Coronary artery (tissue), 2 donors: ENCODE measurements at regions not wholly inside any gene's neighbourhood (a gene's known extent, or its start where the extent isn't known, plus 50 kb on each side); places are given as distances from the start of the nearest gene placed in this dataset.

Experiments
- DNase-seq: peaks from one replicate; pipeline ENCODE4 v3.0.0-alpha.2; 2017; ENCODE audit warnings: low spot score
- H3K27ac ChIP-seq, 2 donors: fragments of 200-600 bp; sonication (generic); one replicate each; pipeline ENCODE4 v1.5.1; 2016 to 2019
- H3K4me3 ChIP-seq: fragments of 200-600 bp; sonication (generic); 2 replicates; pipeline ENCODE4 v1.5.1; 2016; ENCODE audit warnings: mild to moderate bottlenecking, moderate library complexity
- TF ChIP-seq, protein P1 (sequence below): fragments of 200-600 bp; sonication (generic); IDR thresholded peaks from one replicate; pipeline ENCODE4 v1.5.1; 2019; ENCODE audit warnings: antibody characterized with exemption

DNA sequence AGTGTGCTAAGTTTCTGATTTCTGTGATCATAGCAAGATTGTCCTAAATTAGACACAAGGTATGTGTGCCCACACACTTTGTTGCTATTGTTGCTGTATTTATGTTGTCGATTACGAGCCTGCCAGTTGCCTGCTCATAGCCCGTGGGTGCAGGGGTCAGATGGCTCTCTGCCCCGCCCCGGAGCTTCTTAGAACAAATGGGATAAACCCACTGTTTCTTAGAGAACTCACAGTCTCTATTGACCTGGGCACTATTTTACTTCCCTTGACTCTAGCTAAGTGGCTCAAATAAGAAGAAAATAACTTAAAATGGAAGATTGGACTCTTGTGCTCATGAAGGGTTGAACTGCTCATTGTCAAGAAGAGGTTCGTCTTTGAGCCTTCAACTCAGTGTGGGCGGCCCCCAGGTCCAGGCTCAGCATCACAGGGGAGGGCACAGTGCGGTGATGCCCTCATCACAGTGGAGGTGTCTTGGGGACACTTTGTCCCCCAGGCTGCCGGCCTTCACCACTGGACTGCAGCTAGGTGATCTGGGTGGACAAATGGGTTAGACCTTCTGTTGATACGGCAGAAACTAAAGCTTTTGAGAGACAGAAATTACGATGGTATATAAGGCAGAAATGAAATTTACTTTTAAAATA lies 155.5 kb downstream of the TENT4A start:
- peak; percentile 21 for DNase-seq
- TF ChIP-seq, protein P1, sequence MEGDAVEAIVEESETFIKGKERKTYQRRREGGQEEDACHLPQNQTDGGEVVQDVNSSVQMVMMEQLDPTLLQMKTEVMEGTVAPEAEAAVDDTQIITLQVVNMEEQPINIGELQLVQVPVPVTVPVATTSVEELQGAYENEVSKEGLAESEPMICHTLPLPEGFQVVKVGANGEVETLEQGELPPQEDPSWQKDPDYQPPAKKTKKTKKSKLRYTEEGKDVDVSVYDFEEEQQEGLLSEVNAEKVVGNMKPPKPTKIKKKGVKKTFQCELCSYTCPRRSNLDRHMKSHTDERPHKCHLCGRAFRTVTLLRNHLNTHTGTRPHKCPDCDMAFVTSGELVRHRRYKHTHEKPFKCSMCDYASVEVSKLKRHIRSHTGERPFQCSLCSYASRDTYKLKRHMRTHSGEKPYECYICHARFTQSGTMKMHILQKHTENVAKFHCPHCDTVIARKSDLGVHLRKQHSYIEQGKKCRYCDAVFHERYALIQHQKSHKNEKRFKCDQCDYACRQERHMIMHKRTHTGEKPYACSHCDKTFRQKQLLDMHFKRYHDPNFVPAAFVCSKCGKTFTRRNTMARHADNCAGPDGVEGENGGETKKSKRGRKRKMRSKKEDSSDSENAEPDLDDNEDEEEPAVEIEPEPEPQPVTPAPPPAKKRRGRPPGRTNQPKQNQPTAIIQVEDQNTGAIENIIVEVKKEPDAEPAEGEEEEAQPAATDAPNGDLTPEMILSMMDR, result no peak
- Histone ChIP-seq H3K27ac (no peak overlapping the region), H3K4me3 (no peak overlapping the region)

DNA sequence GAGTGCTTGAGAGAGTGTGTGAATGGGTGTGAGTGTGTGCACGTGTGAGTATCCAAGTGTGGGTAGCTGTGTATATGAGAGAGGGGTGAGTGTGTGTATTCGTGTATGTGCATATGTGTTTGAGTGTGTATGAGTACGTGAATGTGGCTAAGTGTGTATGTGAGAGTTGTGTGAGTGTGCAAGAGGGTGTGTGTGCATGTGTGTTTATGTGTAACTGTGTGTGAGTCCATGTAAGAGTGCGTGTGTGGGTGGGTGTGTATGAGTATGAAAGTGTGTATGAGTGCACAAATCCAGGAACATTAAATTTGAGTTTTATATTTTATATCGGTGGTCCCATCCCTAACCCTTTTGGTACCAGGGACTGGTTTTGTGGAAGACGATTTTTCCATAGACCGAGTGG lies 156.4 kb downstream of the TENT4A start:
- Histone ChIP-seq H3K27ac (no peak overlapping the region), H3K4me3 (no peak overlapping the region)
- TF ChIP-seq, protein P1, result no peak
- DNase-seq, result no peak

DNA sequence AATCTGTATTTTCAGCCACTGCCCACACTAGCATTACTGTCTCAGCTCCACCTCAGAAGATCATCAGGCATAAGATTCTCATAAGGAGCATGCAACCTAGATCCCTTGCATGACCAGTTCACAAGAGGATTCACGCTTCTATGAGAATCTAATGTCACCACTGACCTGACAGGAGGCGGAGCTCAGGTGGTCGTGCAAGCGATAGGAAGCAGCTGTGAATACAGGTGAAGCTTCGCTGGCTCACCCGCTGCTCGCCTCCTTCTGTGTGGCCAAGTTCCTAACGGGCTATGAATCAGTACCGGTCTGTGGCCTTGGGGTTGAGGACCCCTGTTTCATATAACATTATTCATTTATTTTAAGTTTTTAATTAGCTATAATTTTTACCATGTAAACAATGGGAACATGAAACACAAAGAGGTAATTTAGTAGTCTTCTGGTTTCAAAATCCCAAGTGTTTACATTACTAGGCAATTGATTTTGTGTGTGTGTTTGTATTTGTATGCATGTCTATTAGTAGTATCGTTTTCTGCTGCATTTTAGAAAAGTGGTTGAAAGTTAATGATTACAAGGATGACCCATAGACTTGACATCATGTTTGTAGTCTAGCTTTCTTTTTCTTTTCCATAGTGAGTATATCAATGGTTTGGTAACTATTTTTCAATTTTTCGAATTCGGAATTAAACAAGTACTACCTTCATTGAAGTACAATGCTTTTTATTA lies 159.4 kb downstream of the TENT4A start:
- H3K4me3 ChIP-seq, result no peak overlapping the region
- no peak overlapping the region for H3K27ac ChIP-seq
- TF ChIP-seq, protein P1, result no peak
- peak; percentile 19 for DNase-seq

DNA sequence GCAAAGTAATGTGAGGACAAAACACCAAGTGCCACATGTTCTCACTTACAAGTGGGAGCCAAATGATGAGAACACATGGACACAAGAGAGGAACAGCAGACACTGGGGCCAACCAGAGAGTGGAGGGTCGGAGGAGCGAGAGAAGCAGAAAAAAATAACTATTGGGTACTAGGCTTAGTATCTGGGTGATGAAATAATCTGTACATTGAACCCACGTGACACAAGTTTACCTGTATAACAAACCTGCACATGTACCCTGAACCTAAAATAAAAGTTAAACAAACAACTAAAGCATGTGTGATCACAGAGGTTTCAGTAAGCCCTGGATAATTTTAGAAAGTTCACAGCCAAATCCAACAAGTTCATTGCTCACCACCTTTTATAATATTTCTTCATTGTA lies 160.1 kb downstream of the TENT4A start:
- Histone ChIP-seq H3K4me3 (no peak overlapping the region), H3K27ac (no peak overlapping the region)
- TF ChIP-seq, protein P1, result no peak
- DNase-seq, result peak; percentile 4

DNA sequence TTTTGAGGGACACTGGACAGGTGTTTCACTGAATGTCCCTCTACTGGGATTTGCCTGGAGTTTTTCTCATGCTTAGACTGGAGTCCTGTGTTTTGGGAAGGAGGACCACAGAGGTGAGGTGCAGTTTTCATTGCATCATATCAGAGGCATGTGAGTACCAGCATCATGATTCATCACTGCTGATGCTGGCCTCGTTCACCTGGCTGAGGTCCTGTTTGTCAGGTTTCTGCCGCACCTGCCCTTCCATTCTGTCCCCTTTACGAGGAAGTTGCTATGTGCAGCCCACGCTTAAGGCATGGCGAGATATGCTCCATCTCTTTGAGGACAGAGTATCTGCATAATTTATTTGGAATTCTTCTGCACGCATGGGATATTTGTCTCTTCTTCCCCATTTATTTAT lies 162.1 kb downstream of the TENT4A start:
- no peak overlapping the region for H3K4me3 ChIP-seq
- no peak for DNase-seq
- no peak overlapping the region for H3K27ac ChIP-seq
- TF ChIP-seq, protein P1, result no peak

DNA sequence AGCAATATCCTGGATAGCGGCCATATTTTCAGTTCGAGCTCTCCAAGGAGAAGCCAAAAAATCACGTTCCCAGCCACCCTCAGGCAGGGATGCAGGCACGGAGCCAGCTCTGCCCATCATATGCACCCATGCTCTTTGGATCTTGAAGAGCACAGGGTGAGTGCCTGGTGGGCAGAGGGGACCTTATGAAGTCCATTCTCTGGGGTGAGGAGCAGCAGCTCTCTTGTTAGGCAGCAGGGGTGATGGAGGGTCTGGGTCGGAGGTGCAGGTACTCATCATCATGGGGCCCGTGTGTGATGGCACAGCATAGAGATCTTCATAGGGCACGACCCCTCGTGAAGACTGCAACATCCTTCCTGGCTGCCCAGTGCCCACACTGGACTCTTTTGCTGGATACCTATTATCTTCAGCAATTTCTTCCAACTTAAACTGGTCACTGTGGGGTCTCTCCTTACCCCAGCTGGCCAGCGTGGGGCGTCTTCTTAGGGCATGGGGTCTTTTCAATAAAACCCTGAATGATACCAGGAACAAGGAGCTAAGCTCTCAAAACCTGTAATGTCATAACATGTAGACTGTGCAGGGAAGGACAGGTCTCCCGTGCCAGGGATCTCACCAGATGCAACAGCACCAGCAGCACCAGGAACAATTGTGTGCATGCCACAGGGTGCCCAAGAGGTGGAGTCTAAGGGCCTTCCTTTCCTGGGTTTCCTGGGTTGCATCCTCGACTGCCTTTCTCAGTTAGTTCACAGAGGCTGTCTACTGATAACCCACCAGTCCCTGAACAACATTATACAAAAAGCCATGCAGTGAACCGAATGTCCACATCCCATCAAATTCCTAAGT lies 165.0 kb downstream of the TENT4A start:
- Histone ChIP-seq H3K27ac (no peak overlapping the region), H3K4me3 (no peak overlapping the region)
- TF ChIP-seq, protein P1, result no peak
- DNase-seq, result no peak
